GM12872 (cell line): ENCODE measurements at regions not wholly inside any gene's neighbourhood (a gene's known extent, or its start where the extent isn't known, plus 50 kb on each side); places are given as distances from the start of the nearest gene placed in this dataset.

ENCODE experiments used
- TF ChIP-seq, protein P1 (sequence below): IDR thresholded peaks from 3 replicates; pipeline ENCODE4 v1.5.1; 2011; ENCODE audit warnings: low read depth, mild to moderate bottlenecking, low read length, moderate library complexity; ENCODE audit not compliant: insufficient read depth

DNA sequence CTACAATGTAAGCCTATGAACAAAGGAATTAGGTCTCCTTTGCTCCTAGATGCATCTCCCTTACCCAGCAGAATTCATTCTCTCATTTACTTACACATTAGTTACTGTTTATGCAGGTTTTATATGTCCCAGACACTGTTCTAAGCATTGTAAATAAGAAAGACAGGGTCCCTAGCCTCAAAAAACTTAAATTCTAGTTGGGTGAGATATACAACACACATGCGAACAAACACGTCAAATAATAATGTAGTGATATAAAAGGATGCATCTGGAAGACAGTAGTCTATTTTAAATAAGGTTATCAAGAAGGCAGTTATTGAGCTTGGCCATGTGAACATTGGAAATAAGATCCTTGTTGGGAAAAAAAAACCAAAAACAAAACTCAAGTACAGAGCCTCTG, 479.7 kb downstream of the DNAJB9 start:
- TF ChIP-seq, protein P1, sequence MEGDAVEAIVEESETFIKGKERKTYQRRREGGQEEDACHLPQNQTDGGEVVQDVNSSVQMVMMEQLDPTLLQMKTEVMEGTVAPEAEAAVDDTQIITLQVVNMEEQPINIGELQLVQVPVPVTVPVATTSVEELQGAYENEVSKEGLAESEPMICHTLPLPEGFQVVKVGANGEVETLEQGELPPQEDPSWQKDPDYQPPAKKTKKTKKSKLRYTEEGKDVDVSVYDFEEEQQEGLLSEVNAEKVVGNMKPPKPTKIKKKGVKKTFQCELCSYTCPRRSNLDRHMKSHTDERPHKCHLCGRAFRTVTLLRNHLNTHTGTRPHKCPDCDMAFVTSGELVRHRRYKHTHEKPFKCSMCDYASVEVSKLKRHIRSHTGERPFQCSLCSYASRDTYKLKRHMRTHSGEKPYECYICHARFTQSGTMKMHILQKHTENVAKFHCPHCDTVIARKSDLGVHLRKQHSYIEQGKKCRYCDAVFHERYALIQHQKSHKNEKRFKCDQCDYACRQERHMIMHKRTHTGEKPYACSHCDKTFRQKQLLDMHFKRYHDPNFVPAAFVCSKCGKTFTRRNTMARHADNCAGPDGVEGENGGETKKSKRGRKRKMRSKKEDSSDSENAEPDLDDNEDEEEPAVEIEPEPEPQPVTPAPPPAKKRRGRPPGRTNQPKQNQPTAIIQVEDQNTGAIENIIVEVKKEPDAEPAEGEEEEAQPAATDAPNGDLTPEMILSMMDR = no peak

GRCh38 chr7:109059089-109059488, 489.4 kb downstream of the DNAJB9 start:
- TF ChIP-seq, protein P1 = no peak

- TF ChIP-seq, protein P1 = no peak
Measured at GRCh38 chr7:109062798-109063197, 493.1 kb downstream of the DNAJB9 start.

GRCh38 chr7:109073543-109073942, 503.9 kb downstream of the DNAJB9 start:
- TF ChIP-seq, protein P1 = no peak

DNA sequence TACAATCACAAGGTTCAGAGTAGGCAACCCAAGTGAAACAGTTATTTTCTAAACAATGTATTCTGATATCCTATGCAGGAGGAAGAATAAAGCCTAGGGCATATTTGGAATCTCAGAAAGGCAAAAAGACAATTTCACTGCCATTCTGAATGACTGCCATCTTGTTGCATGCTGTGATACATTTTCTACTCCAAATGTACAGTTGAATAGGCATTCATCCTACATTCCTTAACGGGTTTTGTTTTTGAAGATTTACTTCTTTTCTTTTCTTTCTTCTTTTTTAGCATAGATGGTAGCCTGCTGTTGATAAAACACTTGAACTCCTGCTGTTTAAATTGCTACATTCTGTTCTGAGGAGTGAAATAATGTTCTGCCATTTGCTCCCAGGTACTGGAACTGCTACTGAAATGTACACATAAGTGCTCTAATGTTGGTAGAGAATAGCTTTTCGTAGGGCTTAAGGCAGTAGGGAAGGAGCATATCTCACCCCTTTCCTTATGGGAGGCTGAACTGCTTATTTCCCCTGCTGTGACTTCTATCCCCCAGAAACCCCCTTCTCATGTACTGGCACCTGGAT, 506.8 kb downstream of the DNAJB9 start:
- TF ChIP-seq, protein P1 = no peak

DNA sequence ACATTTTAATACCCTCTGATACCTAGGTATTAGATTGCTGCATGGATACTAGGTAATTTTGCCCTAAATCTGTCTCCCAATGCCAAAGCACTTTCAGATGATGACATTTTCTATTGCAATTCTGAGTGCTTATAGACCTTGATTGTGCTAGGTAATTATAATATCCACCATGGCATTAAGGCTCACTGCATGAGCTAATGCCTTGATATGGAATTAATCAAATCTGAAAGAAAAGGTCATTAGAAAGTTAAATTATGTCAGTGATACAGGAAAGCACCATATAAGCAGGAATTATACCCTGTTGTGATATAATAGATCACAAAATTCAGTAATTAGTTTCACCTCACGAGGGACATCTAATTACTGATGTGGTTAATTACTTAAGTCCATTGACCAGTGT, 521.4 kb downstream of the DNAJB9 start:
- TF ChIP-seq, protein P1 = no peak

DNA sequence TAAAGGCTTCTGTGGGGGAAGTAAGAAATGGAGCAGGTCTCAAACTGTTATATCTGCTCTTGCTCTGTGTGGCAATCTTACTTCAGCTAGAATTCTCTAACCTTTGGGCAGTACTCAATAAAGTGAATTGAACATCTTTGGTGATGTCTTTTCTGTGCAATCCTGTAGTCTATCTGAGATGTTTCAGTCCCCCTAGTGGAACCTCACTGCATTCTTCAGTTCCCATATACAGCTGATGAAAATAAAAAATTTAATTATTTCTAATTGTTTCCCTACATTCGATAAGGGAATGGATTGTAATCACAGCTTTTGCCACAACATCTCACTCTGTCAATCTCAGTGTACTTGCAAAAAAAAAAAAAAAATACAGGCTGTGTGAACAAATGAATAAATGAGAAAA, 522.6 kb downstream of the DNAJB9 start:
- TF ChIP-seq, protein P1 = no peak

DNA sequence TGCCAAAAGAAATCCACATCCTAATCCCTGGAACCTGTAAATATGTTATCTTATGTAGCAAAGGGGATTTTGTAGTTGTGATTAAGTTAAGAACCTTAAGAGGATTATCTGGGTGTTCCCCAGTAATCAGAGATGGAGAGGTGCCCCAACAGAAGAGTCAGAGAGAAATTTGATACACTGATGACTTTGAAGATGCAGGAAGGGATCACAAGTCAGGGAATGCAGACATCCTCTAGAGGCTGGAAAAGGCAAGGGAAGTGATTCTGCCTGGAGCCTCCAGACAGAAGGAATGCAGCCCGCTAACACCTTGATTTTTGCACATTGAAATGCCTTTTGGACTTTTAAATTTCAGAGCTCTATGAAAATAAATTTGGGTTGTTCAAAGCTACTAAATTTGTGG, 531.7 kb downstream of the DNAJB9 start:
- TF ChIP-seq, protein P1 = no peak
